ENCODE measurements at regions not wholly inside any gene's neighbourhood (a gene's known extent, or its start where the extent isn't known, plus 50 kb on each side); places are given as distances from the start of the nearest gene placed in this dataset.

DNA sequence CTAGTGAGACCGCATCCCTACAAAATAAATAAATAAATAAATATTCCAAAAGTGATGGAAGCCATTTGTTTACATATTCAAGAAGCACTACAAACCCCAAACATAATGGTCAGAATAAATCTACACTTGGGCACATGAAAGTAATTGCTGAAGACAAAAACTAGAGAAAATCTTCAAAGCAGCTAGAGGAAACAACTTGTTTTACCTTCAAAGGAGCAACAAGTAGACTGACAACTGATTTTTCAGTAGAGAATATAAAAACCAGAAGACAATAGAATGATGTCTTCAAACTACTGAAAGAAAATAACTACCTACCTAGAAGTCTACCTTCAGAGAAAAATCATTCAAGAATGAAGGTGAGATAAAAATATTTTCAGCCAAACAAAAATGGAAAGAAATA, 89.4 kb downstream of the TPRA1 start:
- Histone ChIP-seq H3F3A (ENCODE audit: insufficient read depth, low read depth) (no peaks in the 10 kb centered on the region), H3K36me3 (ENCODE audit: low read depth) (no peaks in the 10 kb centered on the region), H3K27me3 (ENCODE audit: insufficient read depth, low read depth) (peaks cover 18% of the 10 kb centered on the region), H3K4me2 (no peak overlapping the region), H3K4me3 (no peak overlapping the region), H2AFZ (no peak overlapping the region), H3K79me2 (ENCODE audit: low read depth) (no peaks in the 10 kb centered on the region), H3K9me3 (ENCODE audit: insufficient read depth, low read depth) (no peaks in the 10 kb centered on the region), H3K4me1 (replicated peaks; ENCODE audit: insufficient read depth) (no peaks in the 10 kb centered on the region), H3K27ac (no peak overlapping the region), H4K20me1 (ENCODE audit: insufficient read depth) (no peaks in the 10 kb centered on the region), H3K9me2 (ENCODE audit: insufficient read depth) (no peaks in the 10 kb centered on the region)
- no TSS peak for BruUV-seq (replicated peaks)
- POLR2A ChIA-PET (ENCODE audit: unreplicated experiment), result no interaction called here
- TF ChIP-seq EZH2 (IDR thresholded peaks at IDR 0.05; ENCODE audit: low read depth), result no peak
- TF ChIP-seq, protein P1, sequence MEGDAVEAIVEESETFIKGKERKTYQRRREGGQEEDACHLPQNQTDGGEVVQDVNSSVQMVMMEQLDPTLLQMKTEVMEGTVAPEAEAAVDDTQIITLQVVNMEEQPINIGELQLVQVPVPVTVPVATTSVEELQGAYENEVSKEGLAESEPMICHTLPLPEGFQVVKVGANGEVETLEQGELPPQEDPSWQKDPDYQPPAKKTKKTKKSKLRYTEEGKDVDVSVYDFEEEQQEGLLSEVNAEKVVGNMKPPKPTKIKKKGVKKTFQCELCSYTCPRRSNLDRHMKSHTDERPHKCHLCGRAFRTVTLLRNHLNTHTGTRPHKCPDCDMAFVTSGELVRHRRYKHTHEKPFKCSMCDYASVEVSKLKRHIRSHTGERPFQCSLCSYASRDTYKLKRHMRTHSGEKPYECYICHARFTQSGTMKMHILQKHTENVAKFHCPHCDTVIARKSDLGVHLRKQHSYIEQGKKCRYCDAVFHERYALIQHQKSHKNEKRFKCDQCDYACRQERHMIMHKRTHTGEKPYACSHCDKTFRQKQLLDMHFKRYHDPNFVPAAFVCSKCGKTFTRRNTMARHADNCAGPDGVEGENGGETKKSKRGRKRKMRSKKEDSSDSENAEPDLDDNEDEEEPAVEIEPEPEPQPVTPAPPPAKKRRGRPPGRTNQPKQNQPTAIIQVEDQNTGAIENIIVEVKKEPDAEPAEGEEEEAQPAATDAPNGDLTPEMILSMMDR (conservative IDR thresholded peaks at IDR 0.05), result no peak
- no peak for DNase-seq
- CTCF ChIA-PET, result no interaction called here
- intact Hi-C loops (cut with micrococcal nuclease; ENCODE audit: unreplicated experiment), result no loop called here

GRCh38 chr3:127497676-127498075, 92.9 kb downstream of the TPRA1 start:
- Histone ChIP-seq H3K4me1 (replicated peaks; ENCODE audit: insufficient read depth) (no peaks in the 10 kb centered on the region), H3K9me3 (ENCODE audit: insufficient read depth, low read depth) (no peaks in the 10 kb centered on the region), H3K79me2 (ENCODE audit: low read depth) (no peaks in the 10 kb centered on the region), H3K9me2 (ENCODE audit: insufficient read depth) (no peaks in the 10 kb centered on the region), H3K27me3 (ENCODE audit: insufficient read depth, low read depth) (peaks cover 19% of the 10 kb centered on the region), H4K20me1 (ENCODE audit: insufficient read depth) (no peaks in the 10 kb centered on the region), H3K36me3 (ENCODE audit: low read depth) (no peaks in the 10 kb centered on the region), H3K4me2 (no peak overlapping the region), H3F3A (ENCODE audit: insufficient read depth, low read depth) (no peaks in the 10 kb centered on the region), H2AFZ (no peak overlapping the region), H3K4me3 (no peak overlapping the region), H3K27ac (no peak overlapping the region)
- DNase-seq, result no peak
- no TSS peak for BruUV-seq (replicated peaks)
- ChIA-PET POLR2A (ENCODE audit: unreplicated experiment) (no interaction called here), CTCF (no interaction called here)
- no peak for TF ChIP-seq EZH2 (IDR thresholded peaks at IDR 0.05; ENCODE audit: low read depth)
- TF ChIP-seq, protein P1 (conservative IDR thresholded peaks at IDR 0.05), result no peak
- intact Hi-C loops (cut with micrococcal nuclease; ENCODE audit: unreplicated experiment), result no loop called here

- Histone ChIP-seq H3K4me3 (no peak overlapping the region), H3K36me3 (ENCODE audit: low read depth) (no peaks in the 10 kb centered on the region), H4K20me1 (ENCODE audit: insufficient read depth) (no peaks in the 10 kb centered on the region), H3K4me2 (no peak overlapping the region), H3K4me1 (replicated peaks; ENCODE audit: insufficient read depth) (no peaks in the 10 kb centered on the region), H3K9me3 (ENCODE audit: insufficient read depth, low read depth) (no peaks in the 10 kb centered on the region), H3F3A (ENCODE audit: insufficient read depth, low read depth) (no peaks in the 10 kb centered on the region), H3K79me2 (ENCODE audit: low read depth) (no peaks in the 10 kb centered on the region), H3K27me3 (ENCODE audit: insufficient read depth, low read depth) (peaks cover 24% of the 10 kb centered on the region), H2AFZ (no peak overlapping the region), H3K27ac (no peak overlapping the region), H3K9me2 (ENCODE audit: insufficient read depth) (no peaks in the 10 kb centered on the region)
- ChIA-PET CTCF (no interaction called here), POLR2A (ENCODE audit: unreplicated experiment) (interaction anchor here (0.7 kb wide), 1 partner anchor 53 kb away, joined by 4 read pairs; no protein-coding TSS in a partner anchor)
- no peak for DNase-seq
- intact Hi-C loops (cut with micrococcal nuclease; ENCODE audit: unreplicated experiment), result no loop called here
- BruUV-seq (replicated peaks), result no TSS peak
- TF ChIP-seq, protein P1 (conservative IDR thresholded peaks at IDR 0.05), result no peak
- no peak for TF ChIP-seq EZH2 (IDR thresholded peaks at IDR 0.05; ENCODE audit: low read depth)
These were observed 93.4 kb downstream of the TPRA1 start for GRCh38 chr3:127497166-127497565.
